ENCODE measurements at regions not wholly inside any gene's neighbourhood (a gene's known extent, or its start where the extent isn't known, plus 50 kb on each side); places are given as distances from the start of the nearest gene placed in this dataset.
"Not testable (repeated sequence)": the region's sequence is repeated elsewhere in the genome, so short reads cannot be mapped to it uniquely, and the experiment has no call there.

- DNase-seq: no peak
- CTCF ChIA-PET: no interaction called here
- intact Hi-C loops (cut with micrococcal nuclease): no loop called here
- Mint-ChIP-seq H3K4me3 (no peak overlapping the region), H3K27me3 (ENCODE audit: low read depth) (no peaks in the 10 kb centered on the region), H3K36me3 (ENCODE audit: low read depth) (no peaks in the 10 kb centered on the region), H3K9me3 (peaks cover 6% of the 10 kb centered on the region), H3K27ac (no peak overlapping the region), H3K4me1 (ENCODE audit: low read depth) (no peaks in the 10 kb centered on the region)
Measured at GRCh38 chr4:75168548-75168947, 235.6 kb downstream of the PARM1 start.

DNA sequence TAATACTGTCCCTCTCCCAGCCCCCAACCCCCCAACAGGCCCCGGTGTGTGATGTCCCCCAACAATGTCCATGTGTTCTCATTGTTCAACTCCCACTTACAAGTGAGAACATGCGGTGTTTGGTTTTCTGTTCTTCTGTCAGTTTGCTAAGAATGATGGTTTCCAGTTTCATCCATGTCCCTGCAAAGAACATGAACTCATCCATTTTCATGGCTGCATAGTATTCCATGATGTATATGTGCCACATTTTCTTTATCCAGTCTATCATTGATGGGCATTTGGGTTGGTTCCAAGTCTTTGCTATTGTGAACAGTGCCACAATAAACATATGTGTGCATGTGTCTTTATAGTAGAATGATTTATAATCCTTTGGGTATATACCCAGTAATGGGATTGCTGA is 232.2 kb downstream of the PARM1 start:
- H3K4me3 Mint-ChIP-seq; DNase-seq; H3K36me3 Mint-ChIP-seq (ENCODE audit: low read depth); H3K9me3 Mint-ChIP-seq; H3K27me3 Mint-ChIP-seq (ENCODE audit: low read depth); CTCF ChIA-PET; H3K4me1 Mint-ChIP-seq (ENCODE audit: low read depth); intact Hi-C loops (cut with micrococcal nuclease); H3K27ac Mint-ChIP-seq: not testable (repeated sequence)

- no peaks in the 10 kb centered on the region for H3K36me3 Mint-ChIP-seq (ENCODE audit: low read depth)
- peaks cover 22% of the 10 kb centered on the region for H3K9me3 Mint-ChIP-seq
- DNase-seq: no peak
Measured at GRCh38 chr4:75158451-75158850, 225.5 kb downstream of the PARM1 start.

DNA sequence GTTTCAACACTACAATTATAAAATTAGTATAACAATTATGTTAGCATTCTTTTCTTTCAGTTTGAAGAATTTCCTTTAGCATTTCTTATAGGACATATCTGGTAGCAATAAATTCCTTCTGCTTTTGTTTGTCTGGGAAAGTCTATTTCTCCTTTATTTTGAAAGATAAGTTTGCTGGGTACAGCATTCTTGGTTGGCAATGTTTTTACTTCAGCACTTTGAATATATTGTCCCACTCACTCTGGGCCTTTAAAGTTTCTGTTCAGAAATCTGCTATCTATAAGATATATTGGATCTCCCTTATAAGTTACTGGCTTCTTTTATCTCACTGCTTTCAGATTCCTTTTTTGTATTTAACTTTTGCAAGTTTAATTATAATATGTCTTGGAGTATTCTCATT is 222.1 kb downstream of the PARM1 start:
- CTCF ChIA-PET: no interaction called here
- Mint-ChIP-seq H3K4me1 (ENCODE audit: low read depth) (no peaks in the 10 kb centered on the region), H3K27me3 (ENCODE audit: low read depth) (no peaks in the 10 kb centered on the region), H3K4me3 (no peak overlapping the region), H3K36me3 (ENCODE audit: low read depth) (no peaks in the 10 kb centered on the region), H3K27ac (no peak overlapping the region), H3K9me3 (peaks cover 22% of the 10 kb centered on the region)
- intact Hi-C loops (cut with micrococcal nuclease): no loop called here
- DNase-seq: no peak

More at GRCh38 chr4:75158451-75158850, 225.5 kb downstream of the PARM1 start:
- no peaks in the 10 kb centered on the region for H3K27me3 Mint-ChIP-seq (ENCODE audit: low read depth)
- no peak overlapping the region for H3K4me3 Mint-ChIP-seq
- CTCF ChIA-PET: no interaction called here
- no peaks in the 10 kb centered on the region for H3K4me1 Mint-ChIP-seq (ENCODE audit: low read depth)
- intact Hi-C loops (cut with micrococcal nuclease): no loop called here
- no peak overlapping the region for H3K27ac Mint-ChIP-seq

DNA sequence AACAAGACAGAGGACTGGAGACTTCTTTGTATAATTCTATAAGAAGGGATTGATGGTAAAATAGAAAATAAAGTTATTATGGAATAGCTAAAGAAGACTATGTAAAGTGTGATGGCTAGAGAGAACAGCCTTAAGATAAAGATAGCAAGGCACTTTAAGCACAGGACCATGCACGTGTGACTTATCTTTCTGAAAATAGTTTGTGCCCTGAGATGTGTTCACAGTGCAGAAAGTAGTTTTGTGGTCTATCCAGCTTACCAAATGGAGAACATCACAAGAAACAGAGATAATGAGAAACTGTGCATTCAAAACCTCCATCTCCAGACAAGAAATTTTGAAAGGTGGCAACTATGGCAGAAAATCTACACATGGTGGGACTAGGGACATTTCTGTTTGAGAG is 213.3 kb downstream of the PARM1 start:
- Mint-ChIP-seq H3K27ac (no peak overlapping the region), H3K4me3 (no peak overlapping the region), H3K9me3 (no peaks in the 10 kb centered on the region), H3K36me3 (ENCODE audit: low read depth) (no peaks in the 10 kb centered on the region), H3K4me1 (ENCODE audit: low read depth) (no peaks in the 10 kb centered on the region), H3K27me3 (ENCODE audit: low read depth) (no peaks in the 10 kb centered on the region)
- intact Hi-C loops (cut with micrococcal nuclease): no loop called here
- CTCF ChIA-PET: interaction anchor here (0.7 kb wide), 1 partner anchor 55 kb away, joined by 3 read pairs; no protein-coding TSS in a partner anchor
- no peak for DNase-seq

- Mint-ChIP-seq H3K27ac (no peak overlapping the region), H3K9me3 (no peaks in the 10 kb centered on the region), H3K4me3 (no peak overlapping the region), H3K36me3 (ENCODE audit: low read depth) (no peaks in the 10 kb centered on the region), H3K4me1 (ENCODE audit: low read depth) (no peaks in the 10 kb centered on the region), H3K27me3 (ENCODE audit: low read depth) (no peaks in the 10 kb centered on the region)
- intact Hi-C loops (cut with micrococcal nuclease): no loop called here
- no peak for DNase-seq
- CTCF ChIA-PET: no interaction called here
Measured at GRCh38 chr4:75144475-75144874, 211.6 kb downstream of the PARM1 start.

DNA sequence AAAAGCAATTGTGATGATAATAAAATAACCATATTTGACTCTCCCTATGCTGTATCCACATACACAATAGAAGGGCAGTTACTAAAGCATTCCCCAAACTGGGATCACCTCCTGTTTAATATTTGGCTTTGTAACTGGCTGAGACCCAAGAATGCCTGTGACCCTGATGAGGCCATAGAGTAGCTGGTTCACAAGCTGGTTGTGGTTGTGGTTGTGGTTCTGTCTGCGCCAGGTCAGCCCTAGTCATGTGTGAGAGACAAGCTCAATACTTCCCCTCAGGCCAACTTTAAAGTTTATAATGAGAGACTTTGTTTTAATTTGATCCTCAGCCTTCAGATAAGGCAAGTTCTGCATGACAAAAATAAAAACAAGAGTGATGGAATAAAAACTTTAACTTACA is 209.9 kb downstream of the PARM1 start:
- DNase-seq: no peak
- Mint-ChIP-seq H3K27ac (no peak overlapping the region), H3K4me3 (no peak overlapping the region), H3K27me3 (ENCODE audit: low read depth) (no peaks in the 10 kb centered on the region), H3K36me3 (ENCODE audit: low read depth) (no peaks in the 10 kb centered on the region), H3K4me1 (ENCODE audit: low read depth) (no peaks in the 10 kb centered on the region), H3K9me3 (no peaks in the 10 kb centered on the region)
- CTCF ChIA-PET: no interaction called here
- intact Hi-C loops (cut with micrococcal nuclease): no loop called here

GRCh38 chr4:75142382-75142781 is 209.5 kb downstream of the PARM1 start:
- Mint-ChIP-seq H3K27ac (no peak overlapping the region), H3K4me3 (no peak overlapping the region), H3K27me3 (ENCODE audit: low read depth) (no peaks in the 10 kb centered on the region), H3K4me1 (ENCODE audit: low read depth) (no peaks in the 10 kb centered on the region), H3K36me3 (ENCODE audit: low read depth) (no peaks in the 10 kb centered on the region), H3K9me3 (no peaks in the 10 kb centered on the region)
- CTCF ChIA-PET: no interaction called here
- no peak for DNase-seq
- intact Hi-C loops (cut with micrococcal nuclease): no loop called here

GRCh38 chr4:75141162-75141561 is 208.2 kb downstream of the PARM1 start:
- DNase-seq: no peak
- Mint-ChIP-seq H3K36me3 (ENCODE audit: low read depth) (no peaks in the 10 kb centered on the region), H3K27me3 (ENCODE audit: low read depth) (no peaks in the 10 kb centered on the region), H3K27ac (no peak overlapping the region), H3K4me1 (ENCODE audit: low read depth) (no peaks in the 10 kb centered on the region), H3K9me3 (no peaks in the 10 kb centered on the region), H3K4me3 (no peak overlapping the region)
- intact Hi-C loops (cut with micrococcal nuclease): no loop called here
- CTCF ChIA-PET: no interaction called here

- CTCF ChIA-PET: interaction anchor here (0.8 kb wide), 1 partner anchor 97 kb away, joined by 3 read pairs; no protein-coding TSS in a partner anchor
- no peak overlapping the region for H3K4me3 Mint-ChIP-seq
- intact Hi-C loops (cut with micrococcal nuclease): loop anchor here (5.0 kb wide), 1 partner anchor 1620 kb away; no protein-coding TSS in a partner anchor
Measured at GRCh38 chr4:75137302-75137701, 204.4 kb downstream of the PARM1 start.

GRCh38 chr4:75135068-75135825 is 202.3 kb downstream of the PARM1 start:
- Mint-ChIP-seq H3K27me3 (ENCODE audit: low read depth) (no peaks in the 10 kb centered on the region), H3K4me3 (no peak overlapping the region), H3K4me1 (ENCODE audit: low read depth) (no peaks in the 10 kb centered on the region), H3K27ac (no peak overlapping the region), H3K36me3 (ENCODE audit: low read depth) (no peaks in the 10 kb centered on the region), H3K9me3 (peaks cover 1% of the 10 kb centered on the region)
- CTCF ChIA-PET: no interaction called here
- intact Hi-C loops (cut with micrococcal nuclease): loop anchor here (5.0 kb wide), 1 partner anchor 1622 kb away; no protein-coding TSS in a partner anchor
- no peak for DNase-seq

More at GRCh38 chr4:75137302-75137701, 204.4 kb downstream of the PARM1 start:
- Mint-ChIP-seq H3K4me1 (ENCODE audit: low read depth) (no peaks in the 10 kb centered on the region), H3K36me3 (ENCODE audit: low read depth) (no peaks in the 10 kb centered on the region), H3K27ac (no peak overlapping the region), H3K27me3 (ENCODE audit: low read depth) (no peaks in the 10 kb centered on the region), H3K9me3 (peaks cover 1% of the 10 kb centered on the region)
- DNase-seq: no peak

- H3K36me3 Mint-ChIP-seq (ENCODE audit: low read depth); H3K9me3 Mint-ChIP-seq; DNase-seq; CTCF ChIA-PET; H3K27me3 Mint-ChIP-seq (ENCODE audit: low read depth); H3K27ac Mint-ChIP-seq; H3K4me1 Mint-ChIP-seq (ENCODE audit: low read depth); intact Hi-C loops (cut with micrococcal nuclease); H3K4me3 Mint-ChIP-seq: not testable (repeated sequence)
Measured at GRCh38 chr4:75126870-75127269, 194.0 kb downstream of the PARM1 start.

DNA sequence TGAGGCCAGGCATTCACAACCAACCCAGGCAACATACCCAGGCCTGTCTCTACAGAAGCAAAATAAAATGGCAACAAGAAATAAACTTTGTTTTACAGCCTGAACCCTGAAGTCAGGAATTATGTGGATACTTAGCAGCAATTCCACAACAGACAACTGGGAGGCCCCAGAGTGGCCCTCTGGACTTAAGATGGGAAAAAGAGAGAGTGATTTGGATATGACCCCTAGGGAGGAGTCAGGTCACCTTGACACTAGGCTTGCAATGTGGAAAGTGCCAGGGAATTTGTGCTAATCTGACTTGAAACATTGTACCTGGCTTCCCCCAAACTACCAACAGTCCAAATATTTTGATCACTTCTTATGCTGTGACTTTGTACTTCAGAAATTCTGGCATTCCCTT is 193.1 kb downstream of the PARM1 start:
- Mint-ChIP-seq H3K4me3 (no peak overlapping the region), H3K27me3 (ENCODE audit: low read depth) (no peaks in the 10 kb centered on the region), H3K27ac (no peak overlapping the region), H3K4me1 (ENCODE audit: low read depth) (no peaks in the 10 kb centered on the region), H3K9me3 (no peaks in the 10 kb centered on the region), H3K36me3 (ENCODE audit: low read depth) (peaks cover 1% of the 10 kb centered on the region)
- intact Hi-C loops (cut with micrococcal nuclease): no loop called here
- CTCF ChIA-PET: no interaction called here
- DNase-seq: no peak

All from activated naive CD4-positive, alpha-beta T cell treated with anti-CD3 and anti-CD28 coated beads for 36 hours (primary cell).